HG02885 (cell line): ENCODE measurements at regions not wholly inside any gene's neighbourhood (a gene's known extent, or its start where the extent isn't known, plus 50 kb on each side); places are given as distances from the start of the nearest gene placed in this dataset.
A peak's percentile ranks its signal among the peaks of the same experiment; 100 is the strongest.

Source experiments
- ATAC-seq: cut with Tn5 transposase; IDR thresholded peaks from one replicate; pipeline ENCODE4 v1.9.1; 2021; ENCODE audit warnings: mild to moderate bottlenecking; ENCODE audit not compliant: unreplicated experiment, poor library complexity

DNA sequence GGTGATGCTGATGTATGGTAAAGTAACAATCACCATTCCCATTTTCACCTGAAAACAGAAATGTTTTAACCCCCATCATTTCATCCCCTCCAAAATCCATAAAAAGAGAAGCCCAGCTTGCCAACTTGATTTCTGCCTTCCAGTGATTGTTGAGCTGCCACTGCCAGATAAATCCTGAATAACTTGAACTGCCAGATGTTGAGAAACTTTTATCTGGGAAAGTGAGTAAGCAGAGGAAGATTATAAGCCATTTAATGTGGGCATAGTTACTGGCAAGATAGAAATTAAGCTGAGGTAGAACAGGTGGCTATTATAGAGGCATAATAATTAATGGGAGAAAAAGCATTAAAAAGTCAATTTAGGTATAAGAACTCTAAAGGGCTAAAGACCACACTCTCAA is 534.1 kb downstream of the ANKRD7 start:
- ATAC-seq: no peak

DNA sequence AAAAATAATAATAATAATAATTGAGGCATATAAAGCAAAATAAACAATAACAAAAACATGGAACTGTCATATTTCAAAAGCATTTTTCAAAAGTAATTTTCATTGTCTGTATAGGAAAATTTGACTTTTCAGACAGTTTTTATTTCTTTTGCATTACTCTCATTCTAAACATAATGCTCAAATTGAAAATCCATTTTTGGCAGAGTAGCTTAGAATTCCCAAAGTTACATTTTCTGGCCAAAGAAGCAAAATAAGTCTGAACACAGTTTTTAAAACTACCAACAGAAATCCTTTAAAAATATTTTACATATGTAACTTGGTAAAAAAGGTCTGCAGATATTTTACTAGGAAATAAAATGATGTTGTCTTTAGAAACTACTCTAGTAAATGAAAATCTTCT is 535.4 kb downstream of the ANKRD7 start:
- ATAC-seq: no peak

DNA sequence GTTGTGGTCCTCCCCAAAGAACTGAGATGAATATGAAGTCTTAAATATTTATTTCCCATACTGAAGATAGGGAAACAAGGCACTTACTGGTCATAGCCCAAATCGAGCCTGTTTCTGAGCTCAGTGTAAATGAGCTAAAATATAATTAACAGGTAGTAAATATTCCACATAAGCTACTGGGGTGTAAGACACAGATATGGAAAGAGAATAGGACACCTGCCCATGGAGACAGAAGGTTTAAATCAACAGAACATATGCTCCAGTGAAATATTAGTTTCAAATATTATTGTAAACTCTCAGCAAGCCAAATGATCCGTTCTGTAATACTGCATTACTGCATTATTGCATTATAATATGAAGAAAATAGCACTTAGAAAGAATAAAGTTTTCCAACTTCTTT is 537.9 kb downstream of the ANKRD7 start:
- no peak for ATAC-seq

DNA sequence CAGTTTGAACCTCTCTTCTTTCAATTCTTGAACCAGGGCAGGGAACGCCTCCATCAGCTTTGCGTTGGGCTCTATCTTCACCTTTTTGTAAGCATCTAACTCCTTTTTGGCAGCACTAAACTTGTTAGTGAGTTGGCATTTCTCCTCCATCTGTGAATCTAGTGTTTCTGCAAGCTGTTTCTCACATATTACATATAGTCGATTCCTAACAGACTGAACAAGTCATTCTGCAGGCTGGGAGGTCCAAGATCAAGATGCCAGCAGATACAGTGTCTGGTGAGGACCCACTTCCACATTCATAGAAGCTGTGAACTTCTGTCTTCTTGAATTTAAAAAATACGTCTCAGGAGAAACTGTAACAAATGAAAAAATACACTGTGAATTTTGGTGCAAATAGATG is 539.7 kb downstream of the ANKRD7 start:
- no peak for ATAC-seq

DNA sequence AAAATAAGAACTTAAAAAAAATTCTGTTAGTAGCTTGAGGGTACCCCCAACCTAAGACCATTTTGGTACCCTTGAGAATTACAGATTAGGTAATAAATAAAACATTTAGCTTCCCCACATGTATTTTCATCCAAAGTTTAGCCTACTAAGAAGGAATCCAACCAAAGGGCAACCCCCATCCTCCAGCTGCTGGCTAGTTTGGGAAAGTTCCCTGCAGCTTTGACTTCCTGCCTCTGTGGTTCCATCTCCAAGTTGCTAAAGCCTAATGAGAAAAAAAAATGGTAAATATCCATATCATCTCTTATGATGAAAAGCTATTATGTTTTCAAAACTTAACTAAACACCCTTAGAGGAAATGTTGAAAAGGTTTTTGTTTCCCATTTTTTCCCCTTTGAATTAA is 547.2 kb downstream of the ANKRD7 start:
- ATAC-seq: no peak

DNA sequence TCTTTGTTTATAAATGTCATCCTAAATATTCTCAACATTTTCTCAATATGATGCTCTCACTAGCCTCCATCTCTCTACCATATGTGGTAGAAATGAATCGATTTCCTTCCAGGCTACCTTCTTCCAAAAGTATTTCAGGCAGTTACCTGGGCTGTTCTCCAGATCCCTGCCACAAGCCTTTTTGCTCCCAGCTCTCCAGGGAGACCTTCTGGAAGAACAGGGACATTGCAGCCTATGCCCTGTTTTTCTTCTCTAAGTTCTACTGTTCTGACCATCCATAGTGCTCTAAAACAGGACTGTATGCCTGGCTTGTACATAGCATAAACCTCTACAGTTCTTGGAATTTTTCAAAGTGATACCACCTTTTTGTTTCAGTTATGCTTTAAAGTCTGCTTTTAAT is 552.8 kb downstream of the ANKRD7 start:
- ATAC-seq: no peak

DNA sequence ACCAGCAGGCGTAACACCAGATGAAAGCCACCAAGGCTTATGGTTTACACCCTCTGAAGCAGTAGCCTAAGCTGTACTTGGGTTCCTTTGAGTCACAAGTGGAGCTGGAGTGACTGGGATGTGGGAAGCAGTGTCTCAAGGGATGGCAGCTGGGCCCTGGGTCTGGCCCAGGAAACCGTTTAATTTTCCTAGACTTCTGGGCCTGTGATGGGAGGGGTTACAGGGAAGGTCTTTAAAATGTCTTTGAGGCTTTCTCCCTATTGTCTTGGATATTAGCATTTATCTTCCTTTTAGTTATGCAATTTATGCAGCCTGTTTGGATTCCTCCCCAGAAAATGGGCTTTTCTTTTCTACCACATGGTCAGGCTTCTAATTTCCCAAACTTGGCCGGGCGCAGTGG is 568.2 kb downstream of the ANKRD7 start:
- no peak for ATAC-seq

DNA sequence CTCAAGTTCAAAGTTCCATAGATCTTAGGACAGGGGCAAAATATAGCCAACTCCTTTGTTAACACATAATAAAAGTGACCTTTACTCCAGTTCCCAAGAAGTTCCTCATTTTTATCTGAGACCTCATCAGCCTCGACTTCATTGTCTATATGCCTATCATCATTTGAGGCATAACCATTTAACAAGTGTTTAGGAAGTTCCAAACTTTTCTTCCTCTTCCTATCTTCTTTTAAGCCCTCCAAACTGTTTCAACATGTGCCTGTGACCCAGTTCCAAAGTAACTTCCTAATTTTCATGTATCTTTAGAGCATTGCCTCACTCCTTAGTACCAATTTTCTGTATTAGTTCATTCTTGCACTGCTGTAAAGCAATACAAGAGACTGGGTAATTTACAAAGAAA is 569.1 kb downstream of the ANKRD7 start:
- ATAC-seq: no peak

DNA sequence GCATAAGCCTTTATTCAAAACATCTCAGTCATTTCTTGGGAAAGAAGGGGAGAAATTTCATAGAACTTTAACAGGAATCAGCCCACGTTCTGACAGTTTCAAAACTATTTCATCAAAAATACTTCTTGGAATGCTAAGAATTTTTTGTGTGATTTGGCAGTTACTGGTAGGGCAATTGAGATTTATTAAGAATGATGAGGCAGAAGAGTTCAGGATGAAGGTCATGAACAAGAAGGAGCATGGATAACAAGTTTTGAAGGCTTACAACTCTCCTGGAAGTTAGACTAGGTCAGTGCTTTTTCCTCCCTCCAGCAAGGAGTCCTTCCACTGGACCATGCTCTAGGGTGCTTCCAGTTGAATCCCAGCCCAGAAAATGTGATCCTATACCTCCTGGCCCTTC is 569.9 kb downstream of the ANKRD7 start:
- ATAC-seq: no peak

DNA sequence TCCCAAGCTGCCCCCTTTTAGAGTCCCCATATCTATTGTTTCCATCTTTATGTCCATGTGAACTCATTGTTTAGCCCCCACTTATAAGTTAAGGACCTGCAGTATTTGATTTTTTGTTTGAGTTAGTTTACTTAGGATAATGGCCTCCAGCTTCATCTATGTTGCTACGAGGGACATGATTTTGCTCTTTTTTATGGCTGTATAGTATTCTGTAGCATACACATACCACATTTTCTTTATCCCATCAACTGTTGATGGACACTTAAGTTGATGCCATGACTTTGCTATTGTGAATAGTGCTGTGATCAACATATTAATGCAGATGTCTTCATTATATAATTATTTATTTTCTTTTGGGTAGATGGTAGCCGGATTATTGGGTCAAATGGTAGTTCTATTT is 576.9 kb downstream of the ANKRD7 start:
- ATAC-seq: no peak

DNA sequence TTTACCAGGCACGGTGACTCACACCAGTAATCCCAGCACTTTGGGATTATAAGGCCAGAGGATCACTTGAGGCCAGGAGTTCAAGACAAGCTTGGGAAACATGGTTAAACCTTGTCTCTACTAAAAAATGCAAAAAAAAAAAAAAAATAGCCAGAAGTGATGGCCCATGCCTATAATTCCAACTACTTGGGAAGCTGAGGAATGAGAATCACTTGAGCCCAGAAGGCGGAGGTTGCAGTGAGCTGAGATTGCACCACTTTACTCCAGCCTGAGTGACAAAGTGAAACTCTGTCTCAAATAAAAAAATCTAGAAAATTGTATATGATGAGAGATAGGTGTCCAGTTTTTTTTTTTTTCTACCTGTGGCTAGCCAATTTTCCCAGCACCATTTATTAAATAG is 578.2 kb downstream of the ANKRD7 start:
- ATAC-seq: no peak

DNA sequence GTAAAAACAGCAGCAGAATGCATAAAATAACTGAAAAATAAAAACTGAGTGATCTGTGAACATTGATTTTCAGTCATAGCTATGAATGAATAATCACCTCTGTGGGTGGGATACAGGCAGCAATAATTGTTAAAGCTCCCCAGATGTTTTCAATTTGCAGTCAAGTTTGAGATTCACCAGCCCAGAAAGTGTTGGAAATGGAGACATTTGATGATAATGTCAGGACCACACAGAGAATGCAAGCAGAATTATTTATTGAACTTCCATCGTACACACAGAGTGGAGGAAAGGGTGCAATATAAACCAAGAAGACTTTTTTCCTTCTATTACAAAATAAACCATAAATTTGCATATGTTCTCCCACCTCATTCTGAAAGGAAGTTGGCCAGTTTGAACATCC is 601.7 kb downstream of the ANKRD7 start:
- ATAC-seq: no peak

DNA sequence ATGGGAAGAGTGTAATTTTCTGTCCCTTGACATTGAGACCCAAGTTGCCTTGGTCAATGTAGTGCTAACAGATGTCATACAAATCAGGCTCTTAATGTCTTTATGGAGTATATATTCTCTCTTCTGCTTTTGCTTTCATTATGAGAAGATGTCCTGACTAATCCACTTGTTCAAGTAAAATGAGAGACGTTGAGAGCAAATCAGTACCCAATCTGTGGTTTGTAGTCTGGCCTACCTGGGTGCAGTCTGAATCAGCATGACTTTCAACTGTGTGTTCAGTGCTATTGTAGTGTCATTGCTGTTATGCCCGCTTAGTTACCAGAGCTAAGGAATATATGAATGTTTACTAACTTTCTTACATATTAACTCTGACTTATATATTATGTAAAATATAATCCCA is 612.4 kb downstream of the ANKRD7 start:
- peak; percentile 100 for ATAC-seq

DNA sequence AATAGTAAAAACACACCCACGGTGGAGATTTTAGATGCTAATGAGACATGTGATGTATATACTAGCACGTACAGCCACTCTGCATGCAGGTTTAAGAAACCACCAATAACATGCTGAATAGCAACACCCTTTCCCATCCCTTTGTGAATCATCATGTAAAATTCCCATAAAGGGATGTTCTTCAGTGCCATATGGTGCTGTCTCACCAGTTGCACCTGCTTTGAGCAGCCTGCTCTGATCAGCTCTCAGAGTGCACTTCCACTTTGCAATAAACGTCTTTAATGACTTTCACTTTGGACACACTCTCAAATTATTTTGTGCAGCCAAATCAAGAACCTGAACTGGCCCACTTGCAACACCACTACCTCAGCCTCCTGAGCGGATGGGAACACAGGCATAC is 615.0 kb downstream of the ANKRD7 start:
- ATAC-seq: no peak

DNA sequence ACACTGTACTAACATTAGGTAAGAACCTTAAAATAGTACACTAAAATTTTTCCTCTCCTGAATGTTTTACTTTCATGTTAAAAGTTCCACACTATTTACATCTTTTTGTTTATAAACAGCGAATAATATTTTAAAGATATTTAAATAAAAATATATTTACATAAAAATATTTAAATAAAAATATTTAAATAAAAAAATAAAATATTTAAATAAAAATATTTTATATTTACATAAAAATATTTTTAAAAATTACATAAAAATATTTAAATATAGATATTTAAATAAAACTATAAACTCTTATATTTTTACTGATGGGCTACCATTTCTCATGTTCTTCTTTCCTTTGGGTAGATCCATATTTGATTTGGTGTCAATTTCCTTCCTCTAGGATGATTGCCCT is 619.0 kb downstream of the ANKRD7 start:
- ATAC-seq: no peak

DNA sequence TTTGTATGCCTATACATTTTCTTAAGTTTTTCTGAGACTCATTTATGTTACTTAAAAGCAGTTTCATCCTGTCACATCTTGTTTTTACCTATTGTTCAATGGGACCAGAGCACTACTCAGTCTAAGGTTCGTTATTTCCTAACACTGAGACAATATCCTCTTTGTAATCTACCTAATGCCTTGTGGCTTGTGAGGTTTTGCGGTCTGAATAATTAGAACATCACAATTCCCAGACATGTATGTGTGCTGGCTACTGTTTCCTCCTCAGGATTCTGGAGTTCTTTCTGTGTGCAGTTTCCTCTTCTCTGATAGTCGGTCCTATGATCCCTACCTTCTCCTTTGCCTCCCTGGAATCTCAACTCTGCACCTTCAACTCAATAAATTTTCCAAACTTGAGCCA is 620.2 kb downstream of the ANKRD7 start:
- ATAC-seq: no peak

DNA sequence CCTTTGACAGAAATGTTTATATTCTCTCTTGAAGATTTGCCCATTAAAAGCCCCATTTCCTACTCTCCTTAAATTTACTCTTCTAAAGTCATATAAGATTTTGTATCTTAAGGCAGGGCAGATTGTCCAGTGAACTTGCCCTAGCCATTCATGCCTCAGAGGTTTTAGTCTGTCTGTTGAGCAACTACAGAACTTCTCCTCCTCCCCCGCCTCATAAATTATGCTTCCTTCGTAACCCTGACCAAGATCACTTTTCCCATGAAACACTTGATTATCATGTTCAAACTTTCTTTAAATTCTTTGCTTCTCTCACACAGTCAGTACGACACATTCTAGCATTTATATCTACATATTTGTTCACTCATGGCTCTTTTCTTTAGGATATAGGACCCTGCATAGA is 621.3 kb downstream of the ANKRD7 start:
- ATAC-seq: no peak

DNA sequence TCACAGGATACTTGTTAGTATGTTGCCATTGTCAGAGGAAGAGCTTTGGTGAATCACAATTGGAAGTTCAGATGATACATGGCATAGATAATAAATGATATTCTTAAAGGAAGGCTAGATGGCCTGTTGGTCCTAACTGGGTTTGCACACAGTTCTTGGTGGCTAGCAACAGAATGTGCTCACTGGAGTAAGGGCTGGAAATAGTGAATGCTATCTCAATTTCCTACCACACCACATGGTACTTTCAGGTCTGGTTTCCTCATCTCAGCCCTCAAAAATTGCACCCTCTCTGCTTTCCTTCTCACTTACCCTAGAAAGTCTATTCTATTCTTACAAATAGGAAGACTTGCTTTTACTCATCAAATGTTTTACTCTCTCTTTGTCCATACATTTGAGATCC is 622.5 kb downstream of the ANKRD7 start:
- ATAC-seq: no peak

DNA sequence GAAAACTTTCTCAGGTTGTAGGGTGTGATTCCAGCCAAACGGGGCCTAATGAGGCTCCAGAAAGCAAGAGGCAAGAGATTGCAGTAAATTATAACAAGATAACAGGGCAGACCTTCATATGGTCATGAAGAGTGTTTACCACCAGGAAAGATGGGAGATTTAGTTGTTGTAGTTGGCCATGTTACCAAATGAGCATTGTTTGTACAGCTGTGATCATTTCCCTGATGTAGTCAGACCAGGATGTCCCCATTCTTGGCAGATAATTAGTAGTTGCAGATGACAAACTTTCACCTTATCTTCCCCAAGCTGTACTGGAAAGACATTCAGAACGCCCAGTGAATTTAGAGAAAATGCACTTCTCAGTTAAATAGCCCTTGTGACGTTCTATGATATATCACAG is 630.8 kb downstream of the ANKRD7 start:
- no peak for ATAC-seq

DNA sequence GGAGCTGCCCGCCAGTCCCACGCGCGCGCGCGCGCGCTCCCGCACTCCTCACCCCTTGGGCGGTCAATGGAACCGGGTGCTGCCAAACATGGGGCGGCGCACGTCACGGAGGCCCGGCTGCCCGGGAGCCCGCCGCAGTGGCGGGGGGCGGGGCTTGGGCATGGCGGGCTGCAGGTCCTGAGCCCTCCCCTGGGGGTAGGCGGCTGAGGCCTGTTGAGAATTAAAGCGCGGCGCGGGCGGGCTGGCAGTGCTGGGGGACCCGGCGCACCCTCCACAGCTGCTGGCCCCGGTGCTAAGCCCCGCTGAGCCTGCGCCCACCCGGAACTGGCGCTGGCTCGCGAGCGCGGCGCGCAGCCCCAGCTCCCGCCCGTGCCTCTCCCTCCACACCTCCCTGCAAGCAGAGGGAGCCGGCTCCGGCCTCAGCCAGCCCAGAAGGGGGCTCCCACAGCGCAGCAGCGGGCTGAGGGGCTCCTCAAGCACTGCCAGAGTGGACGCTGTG is 634.2 kb downstream of the ANKRD7 start:
- ATAC-seq: no peak

DNA sequence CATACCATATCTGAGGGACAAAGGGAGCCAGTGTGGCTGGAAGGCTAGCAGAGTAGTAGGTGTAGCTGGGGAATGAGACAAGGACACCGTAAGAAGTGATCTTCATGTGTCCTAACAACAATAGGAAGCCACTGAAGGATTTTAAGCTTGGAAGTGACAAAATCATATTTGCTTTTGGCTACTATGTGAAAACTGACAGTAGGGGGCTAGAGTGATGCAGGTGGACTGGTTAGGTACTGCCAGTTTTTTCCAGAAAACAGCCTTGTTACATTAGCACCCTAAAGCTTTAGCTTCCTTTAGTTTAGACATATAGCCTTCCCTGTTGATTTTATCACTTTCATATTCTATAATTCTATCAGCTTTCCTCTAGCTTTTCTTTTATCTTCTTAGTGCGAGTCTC is 637.1 kb downstream of the ANKRD7 start:
- no peak for ATAC-seq

DNA sequence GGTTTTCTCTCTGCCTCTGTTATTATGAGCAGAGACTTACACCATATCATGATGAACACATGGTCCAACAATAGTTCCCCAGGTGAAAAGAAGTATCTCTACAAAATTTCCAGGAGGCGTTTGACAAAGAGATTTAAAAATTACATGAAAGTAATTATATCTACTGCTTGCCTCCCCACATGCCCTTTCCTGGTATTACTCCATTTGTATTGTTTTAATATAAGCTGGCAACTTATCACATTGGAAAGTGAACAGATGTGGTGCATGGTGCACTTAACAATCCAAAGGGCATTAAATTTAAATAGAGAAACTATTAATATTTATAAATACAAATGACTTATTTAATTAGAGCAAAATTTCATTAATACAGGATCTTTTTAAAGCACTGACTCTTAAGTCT is 638.2 kb downstream of the ANKRD7 start:
- no peak for ATAC-seq

DNA sequence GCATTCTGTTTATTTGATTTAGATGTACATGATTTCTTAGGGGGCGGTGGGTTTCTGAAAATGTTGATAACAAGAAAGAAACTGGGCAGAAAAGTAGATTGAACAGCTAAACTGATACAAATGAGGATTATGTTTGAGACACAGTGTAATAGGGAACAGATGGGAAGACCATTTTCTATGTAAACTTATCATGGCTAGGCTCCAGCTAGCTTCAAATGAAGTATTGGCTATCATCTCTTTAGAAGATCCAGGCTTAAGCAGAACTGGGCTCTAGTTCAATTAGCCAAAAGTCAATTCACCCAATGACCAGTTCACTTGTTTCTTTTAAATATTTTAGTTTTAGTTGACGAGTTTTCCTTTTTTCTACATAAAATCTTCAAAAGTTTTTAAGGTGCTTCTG is 639.5 kb downstream of the ANKRD7 start:
- ATAC-seq: no peak
